ENCODE measurements at regions not wholly inside any gene's neighbourhood (a gene's known extent, or its start where the extent isn't known, plus 50 kb on each side); places are given as distances from the start of the nearest gene placed in this dataset.

DNA sequence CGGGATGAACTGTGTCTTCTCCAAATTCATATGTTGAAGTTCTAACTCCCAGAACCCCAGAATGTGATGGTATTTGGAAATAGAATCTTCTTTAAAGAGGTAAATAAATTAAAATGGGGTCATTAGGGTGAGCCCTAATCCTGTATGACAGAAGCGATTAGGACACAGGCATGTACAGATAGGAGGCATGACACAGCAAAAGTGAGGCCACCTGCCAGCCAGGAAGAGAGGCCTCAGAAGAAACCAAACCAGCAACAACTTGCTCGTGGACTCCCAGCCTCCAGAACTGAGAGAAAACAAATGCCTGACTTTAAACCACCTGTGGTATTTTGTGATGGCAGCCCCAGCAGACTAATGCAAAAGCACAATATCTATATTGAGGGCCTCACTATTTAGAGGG lies 214.3 kb downstream of the NEBL start:
- no peaks in the 10 kb centered on the region for H3K36me3 ChIP-seq (ENCODE audit: control insufficient read depth in 4 of 4, insufficient read depth in 4 of 4, low read length in 3 of 4)
- WGBS (ENCODE audit: insufficient coverage), result 68% methylated on average over 3 of the region's 3 CpGs

GRCh38 chr10:20677340-20677739 lies 219.8 kb downstream of the NEBL start:
- no peak for DNase-seq
- POLR2A ChIA-PET, result interaction anchor here (0.6 kb wide), 1 partner anchor 41 kb away, joined by 3 read pairs; no protein-coding TSS in a partner anchor
- WGBS (ENCODE audit: insufficient coverage), result 100% methylated on average over 3 of the region's 5 CpGs
- H3K36me3 ChIP-seq (ENCODE audit: control insufficient read depth in 4 of 4, insufficient read depth in 4 of 4, low read length in 3 of 4), result no peaks in the 10 kb centered on the region
- no peak overlapping the region for H3K27ac ChIP-seq (ENCODE audit: insufficient read depth in 1 of 2, low read depth in 1 of 2, low read length in 2 of 2, poor library complexity in 1 of 2, severe bottlenecking in 2 of 2)
- no peaks in the 10 kb centered on the region for H3K27me3 ChIP-seq (replicated peaks in 2 of 5; ENCODE audit: control insufficient read depth in 4 of 5, insufficient read depth in 5 of 5, low read length in 4 of 5)
- no peaks in the 10 kb centered on the region for H3K9me3 ChIP-seq (ENCODE audit: control extremely low read depth in 1 of 5, control insufficient read depth in 4 of 5, insufficient read depth in 2 of 5, low read depth in 1 of 5, low read length in 4 of 5)
- H3K4me1 ChIP-seq (ENCODE audit: control extremely low read depth in 1 of 4, control insufficient read depth in 4 of 4, insufficient read depth in 4 of 4, low read length in 3 of 4), result no peaks in the 10 kb centered on the region
- CTCF ChIA-PET, result no interaction called here
- H3K4me3 ChIP-seq (ENCODE audit: control insufficient read depth in 1 of 7, extremely low read depth in 1 of 7, insufficient read depth in 4 of 7, low read depth in 2 of 7, low read length in 6 of 7), result no peak overlapping the region

More for the DNA sequence above, 214.3 kb downstream of the NEBL start:
- H3K9me3 ChIP-seq (ENCODE audit: control extremely low read depth in 1 of 5, control insufficient read depth in 4 of 5, insufficient read depth in 2 of 5, low read depth in 1 of 5, low read length in 4 of 5), result no peaks in the 10 kb centered on the region
- no peak overlapping the region for H3K4me3 ChIP-seq (ENCODE audit: control insufficient read depth in 1 of 7, extremely low read depth in 1 of 7, insufficient read depth in 4 of 7, low read depth in 2 of 7, low read length in 6 of 7)
- H3K27ac ChIP-seq (ENCODE audit: insufficient read depth in 1 of 2, low read depth in 1 of 2, low read length in 2 of 2, poor library complexity in 1 of 2, severe bottlenecking in 2 of 2), result no peak overlapping the region
- CTCF ChIA-PET, result no interaction called here
- POLR2A ChIA-PET, result no interaction called here
- peak; percentile 6 to 62 (median 24) for DNase-seq
- no peaks in the 10 kb centered on the region for H3K4me1 ChIP-seq (ENCODE audit: control extremely low read depth in 1 of 4, control insufficient read depth in 4 of 4, insufficient read depth in 4 of 4, low read length in 3 of 4)
- no peaks in the 10 kb centered on the region for H3K27me3 ChIP-seq (replicated peaks in 2 of 5; ENCODE audit: control insufficient read depth in 4 of 5, insufficient read depth in 5 of 5, low read length in 4 of 5)

DNA sequence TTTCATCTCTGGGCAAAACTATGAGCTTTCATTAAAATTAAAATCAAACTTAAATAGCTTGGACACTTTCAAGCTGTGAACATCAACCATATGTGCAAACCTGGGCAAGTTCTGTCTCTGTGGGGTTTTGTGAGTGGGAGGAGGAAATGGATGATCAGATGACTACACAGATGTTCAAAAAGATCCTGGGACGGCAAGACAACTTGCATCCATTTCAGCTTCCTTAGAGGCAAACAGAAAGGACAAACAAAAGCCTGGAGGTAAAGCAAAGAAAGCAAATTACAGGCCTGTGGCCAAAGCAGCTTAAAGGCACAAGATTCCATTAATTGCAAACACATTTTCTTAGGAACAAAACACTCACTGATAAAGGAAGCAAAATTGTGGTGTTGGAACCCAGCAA lies 222.2 kb downstream of the NEBL start:
- ChIA-PET POLR2A (no interaction called here), CTCF (interaction anchor here (1.7 kb wide), 1 partner anchor 12 kb away, joined by 4 read pairs; no protein-coding TSS in a partner anchor)
- no peaks in the 10 kb centered on the region for H3K27me3 ChIP-seq (replicated peaks in 2 of 5; ENCODE audit: control insufficient read depth in 4 of 5, insufficient read depth in 5 of 5, low read length in 4 of 5)
- DNase-seq, result peak in 2 of 3 donors; percentile 34 to 36
- H3K9me3 ChIP-seq (ENCODE audit: control extremely low read depth in 1 of 5, control insufficient read depth in 4 of 5, insufficient read depth in 2 of 5, low read depth in 1 of 5, low read length in 4 of 5), result no peaks in the 10 kb centered on the region
- no peak overlapping the region for H3K27ac ChIP-seq (ENCODE audit: insufficient read depth in 1 of 2, low read depth in 1 of 2, low read length in 2 of 2, poor library complexity in 1 of 2, severe bottlenecking in 2 of 2)
- H3K4me3 ChIP-seq (ENCODE audit: control insufficient read depth in 1 of 7, extremely low read depth in 1 of 7, insufficient read depth in 4 of 7, low read depth in 2 of 7, low read length in 6 of 7), result no peak overlapping the region
- H3K4me1 ChIP-seq (ENCODE audit: control extremely low read depth in 1 of 4, control insufficient read depth in 4 of 4, insufficient read depth in 4 of 4, low read length in 3 of 4), result no peaks in the 10 kb centered on the region
- no peaks in the 10 kb centered on the region for H3K36me3 ChIP-seq (ENCODE audit: control insufficient read depth in 4 of 4, insufficient read depth in 4 of 4, low read length in 3 of 4)
- WGBS (ENCODE audit: insufficient coverage), result 0% methylated on average over 1 of the region's 1 CpG

GRCh38 chr10:20673175-20673574 lies 223.9 kb downstream of the NEBL start:
- H3K4me3 ChIP-seq (ENCODE audit: control insufficient read depth in 1 of 7, extremely low read depth in 1 of 7, insufficient read depth in 4 of 7, low read depth in 2 of 7, low read length in 6 of 7), result no peak overlapping the region
- H3K36me3 ChIP-seq (ENCODE audit: control insufficient read depth in 4 of 4, insufficient read depth in 4 of 4, low read length in 3 of 4), result no peaks in the 10 kb centered on the region
- no peaks in the 10 kb centered on the region for H3K9me3 ChIP-seq (ENCODE audit: control extremely low read depth in 1 of 5, control insufficient read depth in 4 of 5, insufficient read depth in 2 of 5, low read depth in 1 of 5, low read length in 4 of 5)
- WGBS (ENCODE audit: insufficient coverage), result no CpG with 5 or more reads among the region's 4 CpGs
- POLR2A ChIA-PET, result no interaction called here
- H3K27me3 ChIP-seq (replicated peaks in 2 of 5; ENCODE audit: control insufficient read depth in 4 of 5, insufficient read depth in 5 of 5, low read length in 4 of 5), result no peaks in the 10 kb centered on the region
- H3K27ac ChIP-seq (ENCODE audit: insufficient read depth in 1 of 2, low read depth in 1 of 2, low read length in 2 of 2, poor library complexity in 1 of 2, severe bottlenecking in 2 of 2), result no peak overlapping the region
- H3K4me1 ChIP-seq (ENCODE audit: control extremely low read depth in 1 of 4, control insufficient read depth in 4 of 4, insufficient read depth in 4 of 4, low read length in 3 of 4), result no peaks in the 10 kb centered on the region
- CTCF ChIA-PET, result no interaction called here
- no peak for DNase-seq

GRCh38 chr10:20672741-20673140 lies 224.4 kb downstream of the NEBL start:
- H3K4me3 ChIP-seq (ENCODE audit: control insufficient read depth in 1 of 7, extremely low read depth in 1 of 7, insufficient read depth in 4 of 7, low read depth in 2 of 7, low read length in 6 of 7), result no peak overlapping the region
- CTCF ChIA-PET, result no interaction called here
- H3K9me3 ChIP-seq (ENCODE audit: control extremely low read depth in 1 of 5, control insufficient read depth in 4 of 5, insufficient read depth in 2 of 5, low read depth in 1 of 5, low read length in 4 of 5), result no peaks in the 10 kb centered on the region
- no peak overlapping the region for H3K27ac ChIP-seq (ENCODE audit: insufficient read depth in 1 of 2, low read depth in 1 of 2, low read length in 2 of 2, poor library complexity in 1 of 2, severe bottlenecking in 2 of 2)
- H3K36me3 ChIP-seq (ENCODE audit: control insufficient read depth in 4 of 4, insufficient read depth in 4 of 4, low read length in 3 of 4), result no peaks in the 10 kb centered on the region
- no peaks in the 10 kb centered on the region for H3K4me1 ChIP-seq (ENCODE audit: control extremely low read depth in 1 of 4, control insufficient read depth in 4 of 4, insufficient read depth in 4 of 4, low read length in 3 of 4)
- POLR2A ChIA-PET, result no interaction called here
- 67% methylated on average over 1 of the region's 5 CpGs for WGBS (ENCODE audit: insufficient coverage)
- DNase-seq, result no peak
- no peaks in the 10 kb centered on the region for H3K27me3 ChIP-seq (replicated peaks in 2 of 5; ENCODE audit: control insufficient read depth in 4 of 5, insufficient read depth in 5 of 5, low read length in 4 of 5)

- ChIA-PET POLR2A (no interaction called here), CTCF (no interaction called here)
- WGBS (ENCODE audit: insufficient coverage), result 94% methylated on average over 1 of the region's 1 CpG
These were observed 226.5 kb downstream of the NEBL start for GRCh38 chr10:20670579-20670978.

GRCh38 chr10:20668985-20669384 lies 228.1 kb downstream of the NEBL start:
- ChIA-PET POLR2A (no interaction called here), CTCF (no interaction called here)
- no peak for DNase-seq
- H3K36me3 ChIP-seq (ENCODE audit: control insufficient read depth in 4 of 4, insufficient read depth in 4 of 4, low read length in 3 of 4), result no peaks in the 10 kb centered on the region
- no peaks in the 10 kb centered on the region for H3K4me1 ChIP-seq (ENCODE audit: control extremely low read depth in 1 of 4, control insufficient read depth in 4 of 4, insufficient read depth in 4 of 4, low read length in 3 of 4)
- H3K27ac ChIP-seq (ENCODE audit: insufficient read depth in 1 of 2, low read depth in 1 of 2, low read length in 2 of 2, poor library complexity in 1 of 2, severe bottlenecking in 2 of 2), result no peak overlapping the region
- H3K9me3 ChIP-seq (ENCODE audit: control extremely low read depth in 1 of 5, control insufficient read depth in 4 of 5, insufficient read depth in 2 of 5, low read depth in 1 of 5, low read length in 4 of 5), result peaks cover 0 to 2% (median 1%) of the 10 kb centered on the region in 5 experiments
- H3K27me3 ChIP-seq (replicated peaks in 2 of 5; ENCODE audit: control insufficient read depth in 4 of 5, insufficient read depth in 5 of 5, low read length in 4 of 5), result no peaks in the 10 kb centered on the region
- H3K4me3 ChIP-seq (ENCODE audit: control insufficient read depth in 1 of 7, extremely low read depth in 1 of 7, insufficient read depth in 4 of 7, low read depth in 2 of 7, low read length in 6 of 7), result no peak overlapping the region

More at GRCh38 chr10:20670579-20670978, 226.5 kb downstream of the NEBL start:
- no peaks in the 10 kb centered on the region for H3K4me1 ChIP-seq (ENCODE audit: control extremely low read depth in 1 of 4, control insufficient read depth in 4 of 4, insufficient read depth in 4 of 4, low read length in 3 of 4)
- no peak overlapping the region for H3K4me3 ChIP-seq (ENCODE audit: control insufficient read depth in 1 of 7, extremely low read depth in 1 of 7, insufficient read depth in 4 of 7, low read depth in 2 of 7, low read length in 6 of 7)
- H3K27me3 ChIP-seq (replicated peaks in 2 of 5; ENCODE audit: control insufficient read depth in 4 of 5, insufficient read depth in 5 of 5, low read length in 4 of 5), result no peaks in the 10 kb centered on the region
- no peak for DNase-seq
- no peak overlapping the region for H3K27ac ChIP-seq (ENCODE audit: insufficient read depth in 1 of 2, low read depth in 1 of 2, low read length in 2 of 2, poor library complexity in 1 of 2, severe bottlenecking in 2 of 2)
- peaks cover 0 to 1% (median 0%) of the 10 kb centered on the region in 5 experiments for H3K9me3 ChIP-seq (ENCODE audit: control extremely low read depth in 1 of 5, control insufficient read depth in 4 of 5, insufficient read depth in 2 of 5, low read depth in 1 of 5, low read length in 4 of 5)
- no peaks in the 10 kb centered on the region for H3K36me3 ChIP-seq (ENCODE audit: control insufficient read depth in 4 of 4, insufficient read depth in 4 of 4, low read length in 3 of 4)
